ENCODE measurements at regions not wholly inside any gene's neighbourhood (a gene's known extent, or its start where the extent isn't known, plus 50 kb on each side); places are given as distances from the start of the nearest gene placed in this dataset.

GRCh38 chr15:35748105-35748504, 202.1 kb upstream of the DPH6 start:
- ATAC-seq, result no peak
- FAIRE-seq, result no peak

GRCh38 chr15:35750051-35750450, 204.1 kb upstream of the DPH6 start:
- no peak for ATAC-seq
- H3K4me2 ChIP-seq, result no peak overlapping the region
- TF ChIP-seq NR3C1 (IDR thresholded peaks at IDR 0.05) (no peak), KDM5A (IDR thresholded peaks at IDR 0.05) (no peak), HOXB13 (CRISPR knock-in tag; IDR thresholded peaks at IDR 0.05; ENCODE audit: low read depth) (no peak), RCOR1 (IDR thresholded peaks at IDR 0.05; ENCODE audit: low read depth, low read length) (no peak)
- POLR2A ChIA-PET, result no interaction called here
- no peak overlapping the region for H3K4me3 ChIP-seq
- CTCF ChIA-PET, result interaction anchor here (0.6 to 2.0 kb wide), 4 partner anchors 9 to 750 kb away, joined by 3 to 13 read pairs (median 3); no protein-coding TSS in a partner anchor
- no peaks in the 10 kb centered on the region for H3K9me3 ChIP-seq
- no peak overlapping the region for H3K27ac ChIP-seq
- no peak for FAIRE-seq
- H3K4me1 ChIP-seq, result no peaks in the 10 kb centered on the region
- no peak for DNase-seq (ENCODE audit: low read depth in 1 of 2, low spot score in 1 of 2)

More at GRCh38 chr15:35748105-35748504, 202.1 kb upstream of the DPH6 start:
- CTCF ChIA-PET, result no interaction called here
- Histone ChIP-seq H3K4me2 (no peak overlapping the region), H3K4me3 (no peak overlapping the region), H3K27ac (no peak overlapping the region), H3K4me1 (no peaks in the 10 kb centered on the region), H3K9me3 (no peaks in the 10 kb centered on the region)
- TF ChIP-seq SMC3 (IDR thresholded peaks at IDR 0.05) (no peak), FOSL2 (IDR thresholded peaks at IDR 0.05) (no peak), FOSL2 (CRISPR knock-in tag; IDR thresholded peaks at IDR 0.05) (no peak), RAD21 (conservative IDR thresholded peaks at IDR 0.05 in 1 of 2, IDR thresholded peaks at IDR 0.05 in 1 of 2) (no peak), HMGXB4 (CRISPR knock-in tag; IDR thresholded peaks at IDR 0.05; ENCODE audit: borderline replicate concordance) (no peak)
- POLR2A ChIA-PET, result no interaction called here
- DNase-seq (ENCODE audit: low read depth in 1 of 2, low spot score in 1 of 2), result no peak
- WGBS (ENCODE audit: missing lambda C conversion rate), result 92% methylated on average over 5 of the region's 5 CpGs

- peak; percentile 10 to 68 for DNase-seq (ENCODE audit: low read depth in 1 of 2, low spot score in 1 of 2)
- WGBS (ENCODE audit: missing lambda C conversion rate), result 21% methylated on average over 14 of the region's 14 CpGs
- Histone ChIP-seq H3K4me1 (no peaks in the 10 kb centered on the region), H3K4me3 (no peak overlapping the region), H3K27ac (no peak overlapping the region), H3K4me2 (peak overlapping the region; percentile 52), H3K9me3 (no peaks in the 10 kb centered on the region)
- no peak for TF ChIP-seq CBX8 (IDR thresholded peaks at IDR 0.05)
- peak; percentile 73 for TF ChIP-seq CTCF (IDR thresholded peaks at IDR 0.05)
- TF ChIP-seq BHLHE40 (IDR thresholded peaks at IDR 0.05; ENCODE audit: low read depth, low read length), result no peak
- no peak for TF ChIP-seq JUN (IDR thresholded peaks at IDR 0.05)
- TF ChIP-seq HES2 (IDR thresholded peaks at IDR 0.05), result no peak
- peak; percentile 73 to 74 for TF ChIP-seq RAD21 (conservative IDR thresholded peaks at IDR 0.05 in 1 of 2, IDR thresholded peaks at IDR 0.05 in 1 of 2)
- no peak for TF ChIP-seq FOSB (CRISPR knock-in tag; IDR thresholded peaks at IDR 0.05)
- TF ChIP-seq ZC3H11A (IDR thresholded peaks at IDR 0.05), result no peak
- peak; percentile 72 for TF ChIP-seq MAFK (IDR thresholded peaks at IDR 0.05; ENCODE audit: partially characterized antibody)
- TF ChIP-seq CHD2 (IDR thresholded peaks at IDR 0.05; ENCODE audit: low read length, partially characterized antibody), result no peak
- peak; percentile 62 for TF ChIP-seq SMC3 (IDR thresholded peaks at IDR 0.05)
- TF ChIP-seq ZNF302 (CRISPR knock-in tag; IDR thresholded peaks at IDR 0.05), result no peak
- no peak for TF ChIP-seq ESRRA (IDR thresholded peaks at IDR 0.05; ENCODE audit: borderline replicate concordance, low read length)
- no peak for TF ChIP-seq ELK1 (IDR thresholded peaks at IDR 0.05; ENCODE audit: low read depth, low read length)
- no peak for TF ChIP-seq EP300 (IDR thresholded peaks at IDR 0.05)
- CTCF ChIA-PET, result interaction anchor here (0.6 to 2.0 kb wide), 16 partner anchors 9 to 1381 kb away, joined by 3 to 13 read pairs (median 3); no protein-coding TSS in a partner anchor
- ATAC-seq, result peak; percentile 73 to 89
- FAIRE-seq, result no peak
- POLR2A ChIA-PET, result no interaction called here
Observed at GRCh38 chr15:35751413-35752133, 205.6 kb upstream of the DPH6 start.
